DMS 273 (cell line): ENCODE measurements at regions not wholly inside any gene's neighbourhood (a gene's known extent, or its start where the extent isn't known, plus 50 kb on each side); places are given as distances from the start of the nearest gene placed in this dataset.
"Not testable (repeated sequence)": the region's sequence is repeated elsewhere in the genome, so short reads cannot be mapped to it uniquely, and the experiment has no call there.

ENCODE experiments used
- DNase-seq: peaks from one replicate; lab custom pipeline; 2025; ENCODE audit not compliant: unreplicated experiment; lab: John Stamatoyannopoulos, UW

DNA sequence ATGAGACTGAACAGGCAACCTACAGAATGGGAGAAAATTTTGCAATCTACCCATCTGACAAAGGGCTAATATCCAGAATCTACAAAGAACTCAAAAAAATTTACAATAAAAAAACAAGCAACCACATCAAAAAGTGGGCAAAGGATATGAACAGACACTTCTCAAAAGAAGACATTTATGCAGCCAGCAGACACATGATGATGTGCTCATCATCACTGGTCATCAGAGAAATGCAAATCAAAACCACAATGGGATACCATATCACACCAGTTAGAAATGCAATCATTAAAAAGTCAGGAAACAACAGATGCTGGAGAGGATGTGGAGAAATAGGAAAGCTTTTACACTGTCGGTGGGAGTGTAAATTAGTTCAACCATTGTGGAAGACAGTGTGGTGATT, 51.7 kb upstream of the PAXBP1 start:
- DNase-seq = not testable (repeated sequence)

- no peak for DNase-seq
These were observed 53.4 kb upstream of the PAXBP1 start for GRCh38 chr21:32824950-32825349.

DNA sequence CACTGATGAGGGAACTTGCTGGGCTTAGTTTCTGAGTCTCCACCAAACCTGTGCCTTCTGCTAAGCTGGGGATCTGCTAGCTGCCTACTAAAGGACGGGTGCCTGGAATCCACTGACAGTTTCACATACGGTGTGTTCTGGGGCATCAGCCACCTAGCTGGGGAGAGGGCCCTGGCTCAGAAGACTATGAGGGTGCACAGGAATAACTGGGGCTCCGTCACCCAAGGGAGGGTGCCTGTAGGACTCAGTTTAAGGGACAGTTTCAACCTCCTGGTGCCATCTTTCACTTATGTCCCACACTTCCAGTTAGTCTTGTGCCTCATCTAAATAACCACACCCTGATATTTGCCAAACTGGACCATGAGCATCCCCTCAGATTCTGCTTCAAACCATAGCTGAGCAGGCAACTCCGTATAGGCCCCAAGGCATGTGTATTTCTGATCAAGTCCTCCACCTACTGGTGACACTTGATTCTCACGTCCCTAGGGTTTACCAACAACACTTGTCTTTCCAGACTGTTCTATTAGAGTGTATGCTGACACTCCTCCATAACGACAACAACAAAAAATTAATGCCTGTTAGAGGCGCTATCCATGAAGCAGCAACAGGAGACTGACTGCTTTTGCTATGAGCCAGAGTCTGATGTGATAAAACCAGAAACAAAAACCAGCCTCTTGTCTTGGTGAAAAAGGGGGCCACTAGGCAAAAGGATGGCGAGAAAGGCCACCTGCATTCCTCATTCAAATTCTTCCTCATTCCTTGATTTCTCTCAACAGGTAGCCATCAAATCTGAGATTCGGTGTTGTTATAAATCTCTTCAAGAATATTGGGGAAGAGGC, 55.0 kb upstream of the PAXBP1 start:
- DNase-seq = peak; percentile 65

DNA sequence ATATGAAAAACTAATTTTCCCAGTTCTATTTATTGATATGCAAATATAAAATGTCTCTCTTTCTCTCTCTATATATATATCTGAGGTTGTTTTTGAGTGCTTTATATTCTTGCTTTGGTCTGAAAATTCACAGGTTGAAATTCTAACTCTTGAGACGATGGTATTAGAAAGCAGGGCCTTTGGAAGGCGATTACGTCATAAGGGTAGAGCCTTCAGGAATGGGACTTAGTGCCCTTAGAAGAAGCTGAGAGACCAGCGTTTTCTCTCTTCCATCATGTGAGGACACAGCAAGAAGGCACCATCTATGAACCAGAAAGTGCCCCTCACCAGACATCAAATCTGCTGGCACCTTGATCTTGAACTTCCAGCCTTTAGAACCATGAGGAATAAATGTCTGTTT, 57.4 kb upstream of the PAXBP1 start:
- DNase-seq = no peak

DNA sequence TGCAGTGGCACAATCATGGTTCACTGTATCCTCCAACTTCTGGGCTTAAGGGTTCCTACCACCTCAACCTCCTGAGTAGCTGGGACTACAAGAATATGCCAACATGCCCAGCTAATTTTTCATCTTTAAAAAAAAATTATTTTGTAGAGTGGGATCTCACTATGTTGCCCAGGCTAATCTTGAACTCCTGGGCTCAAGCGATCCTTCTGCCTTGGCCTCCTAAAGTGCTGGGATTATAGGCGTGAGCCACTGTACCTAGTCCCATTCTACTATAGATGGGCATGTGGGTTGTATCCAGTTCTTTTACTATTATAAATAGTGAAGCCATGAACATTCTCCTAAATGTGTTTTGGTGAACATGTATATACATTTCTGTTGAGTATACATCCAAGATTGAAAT, 57.9 kb upstream of the PAXBP1 start:
- no peak for DNase-seq

- not testable (repeated sequence) for DNase-seq
These were observed 60.2 kb upstream of the PAXBP1 start for GRCh38 chr21:32831779-32832178.

GRCh38 chr21:32834211-32834915, 62.8 kb upstream of the PAXBP1 start:
- DNase-seq = no peak

- DNase-seq = no peak
These were observed 63.3 kb upstream of the PAXBP1 start for GRCh38 chr21:32834916-32835235.

DNA sequence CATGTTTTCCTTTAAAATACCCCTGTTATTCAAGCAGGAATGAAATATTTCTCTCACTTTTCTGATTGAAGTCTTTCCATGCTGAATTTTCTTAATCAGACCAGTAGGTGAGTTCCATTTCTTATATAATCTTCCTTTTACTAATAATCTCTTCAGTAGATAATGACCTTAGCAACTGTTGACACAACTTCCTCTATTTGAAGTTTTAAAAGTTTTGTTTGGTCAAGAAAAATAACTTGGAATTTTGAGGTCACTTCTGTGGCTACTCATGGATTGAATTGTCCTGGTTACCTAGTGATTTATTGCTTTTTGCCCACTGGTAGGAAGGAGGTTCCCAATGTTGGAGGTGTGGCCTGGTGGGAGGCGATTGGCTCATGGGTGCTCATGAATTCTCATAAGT, 70.6 kb upstream of the PAXBP1 start:
- DNase-seq = no peak

- no peak for DNase-seq
These were observed 72.0 kb upstream of the PAXBP1 start for GRCh38 chr21:32843561-32843960.

DNA sequence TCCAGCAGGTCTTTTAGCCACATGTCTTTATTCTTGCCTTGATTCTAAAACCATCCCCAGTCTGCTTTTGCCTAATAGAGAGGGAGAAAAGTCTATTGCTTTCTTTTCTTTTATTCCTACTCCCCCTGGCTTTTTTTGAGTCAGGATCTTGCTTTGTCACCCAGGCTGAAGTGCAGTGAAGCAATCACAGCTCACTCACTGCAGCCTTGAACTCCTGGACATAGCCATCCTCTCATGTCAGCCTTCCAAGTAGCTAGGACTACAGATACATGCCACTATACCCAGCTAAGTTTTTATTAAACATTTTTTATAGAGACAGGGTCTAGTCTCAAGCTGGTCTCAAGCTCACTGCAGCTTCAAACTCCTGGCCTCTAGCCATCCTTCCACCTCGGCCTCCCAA, 72.5 kb upstream of the PAXBP1 start:
- no peak for DNase-seq

GRCh38 chr21:32844653-32845436, 73.3 kb upstream of the PAXBP1 start:
- DNase-seq = peak; percentile 77

DNA sequence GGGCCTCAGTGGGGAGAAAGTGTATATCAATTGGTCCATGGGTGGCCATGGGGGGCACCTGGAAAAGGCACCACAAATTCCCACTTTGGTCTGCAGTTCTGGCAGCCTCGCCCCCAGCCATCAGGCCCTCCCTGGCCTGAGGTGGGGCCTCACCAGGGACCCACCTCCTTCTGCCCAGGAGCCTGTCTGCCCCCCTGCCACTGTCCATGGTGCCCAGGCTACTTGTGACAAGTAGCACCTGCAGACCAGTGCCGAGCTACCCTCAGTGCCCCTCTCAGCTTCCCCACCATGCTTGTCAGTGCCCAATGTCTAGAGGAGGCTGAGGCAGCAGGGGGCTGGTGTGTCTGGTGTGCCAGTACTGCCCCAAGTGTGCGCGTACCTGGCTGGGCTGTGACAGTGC, 87.1 kb upstream of the PAXBP1 start:
- no peak for DNase-seq

DNA sequence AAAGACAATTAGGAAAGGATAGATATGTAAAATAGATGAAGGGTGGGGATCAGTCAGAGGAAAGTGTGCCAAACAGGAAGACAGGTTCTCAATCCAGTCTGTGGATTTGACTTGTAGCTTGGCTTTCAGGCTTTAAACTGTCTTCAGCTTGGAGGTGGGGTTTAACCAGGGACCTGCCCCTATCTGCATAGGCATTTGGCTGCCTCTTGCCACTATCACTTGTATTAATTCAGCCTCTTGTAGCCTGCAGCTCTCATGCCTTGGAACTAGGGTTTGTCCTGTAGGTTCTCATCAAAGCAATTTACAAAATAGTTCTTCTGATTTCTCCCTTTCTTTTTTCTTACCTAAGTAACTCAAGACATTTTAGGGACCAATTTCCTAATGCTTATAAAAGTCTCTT, 88.8 kb upstream of the PAXBP1 start:
- DNase-seq = no peak

DNA sequence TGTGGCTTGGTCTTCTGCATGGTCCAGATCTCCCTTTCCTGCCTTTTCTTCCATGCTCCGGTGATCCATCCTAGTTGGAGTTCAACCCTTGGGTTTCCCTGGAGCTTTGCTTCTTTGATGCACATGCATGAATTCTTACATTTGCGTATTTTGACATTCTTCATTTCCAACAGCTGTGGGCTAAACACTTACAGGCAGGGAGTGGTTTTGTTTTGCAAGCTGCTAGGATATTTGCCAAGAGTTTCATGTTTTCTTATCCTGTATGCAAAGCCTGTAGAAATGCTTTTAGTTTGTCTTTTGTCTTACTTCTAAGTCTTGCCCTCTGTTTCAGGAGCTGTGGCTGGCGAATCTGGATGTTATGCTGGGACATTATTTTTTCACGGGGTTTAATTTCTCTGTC, 90.3 kb upstream of the PAXBP1 start:
- DNase-seq = no peak

DNA sequence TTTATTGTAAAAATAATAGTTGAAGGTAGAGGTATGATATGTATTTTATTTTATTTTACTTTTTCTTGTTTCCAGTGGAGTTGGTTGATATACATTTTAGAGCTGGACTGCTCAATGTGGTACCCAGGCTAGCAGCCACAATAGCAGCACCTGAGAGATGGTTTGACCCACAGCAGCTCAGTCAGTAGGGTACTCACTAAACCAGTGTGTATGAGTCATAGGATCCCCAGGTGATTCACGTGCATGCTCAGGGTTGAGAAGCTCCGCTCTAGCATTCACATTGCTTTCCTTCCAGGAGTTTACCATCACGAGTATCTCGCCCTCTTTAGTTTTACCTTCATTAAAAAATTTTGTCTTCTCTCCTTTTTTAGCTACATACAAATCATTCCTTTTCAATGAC, 96.0 kb upstream of the PAXBP1 start:
- no peak for DNase-seq

DNA sequence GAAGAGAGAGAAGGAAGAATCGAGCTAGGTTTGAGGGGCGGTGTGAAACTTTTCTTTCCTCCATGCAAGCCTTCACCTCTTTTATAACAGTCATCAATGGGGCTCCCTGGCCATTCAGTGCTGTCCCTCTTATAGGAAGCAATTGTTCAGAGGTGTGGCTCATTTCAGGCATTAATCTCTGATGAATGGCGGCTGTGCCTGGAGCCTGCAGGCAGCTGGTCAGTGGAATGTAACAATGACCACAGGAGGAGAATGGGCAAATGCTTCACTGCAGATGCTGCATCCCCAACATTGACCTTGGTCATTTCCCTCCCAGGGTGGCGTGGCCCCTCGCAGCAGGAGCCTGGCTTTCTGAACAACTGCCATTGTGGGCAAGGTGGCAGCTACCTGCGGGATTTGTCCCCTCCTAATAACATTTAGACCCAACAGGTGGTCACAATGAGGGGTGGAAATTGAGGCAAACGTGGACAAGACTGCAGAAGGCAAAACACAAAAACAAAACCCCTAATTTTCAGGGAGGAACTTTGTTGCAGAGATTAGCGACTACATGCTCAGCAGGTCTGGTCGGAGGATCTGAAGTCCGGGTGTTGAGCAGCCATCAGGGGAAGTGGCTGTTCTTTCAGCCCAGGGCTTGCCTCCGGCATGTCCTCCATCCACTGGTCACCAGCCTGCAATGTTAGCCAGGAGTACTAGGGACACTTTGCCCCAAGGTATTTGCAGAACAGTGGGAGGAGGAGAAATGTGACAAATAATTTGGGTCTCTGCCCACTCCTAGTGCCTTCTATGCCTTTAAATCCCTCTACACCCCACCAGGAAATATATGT, 97.3 kb upstream of the PAXBP1 start:
- DNase-seq = no peak

- DNase-seq = no peak
These were observed 97.9 kb upstream of the PAXBP1 start for GRCh38 chr21:32869459-32869858.

- no peak for DNase-seq
These were observed 104.9 kb upstream of the PAXBP1 start for GRCh38 chr21:32876426-32876825.

DNA sequence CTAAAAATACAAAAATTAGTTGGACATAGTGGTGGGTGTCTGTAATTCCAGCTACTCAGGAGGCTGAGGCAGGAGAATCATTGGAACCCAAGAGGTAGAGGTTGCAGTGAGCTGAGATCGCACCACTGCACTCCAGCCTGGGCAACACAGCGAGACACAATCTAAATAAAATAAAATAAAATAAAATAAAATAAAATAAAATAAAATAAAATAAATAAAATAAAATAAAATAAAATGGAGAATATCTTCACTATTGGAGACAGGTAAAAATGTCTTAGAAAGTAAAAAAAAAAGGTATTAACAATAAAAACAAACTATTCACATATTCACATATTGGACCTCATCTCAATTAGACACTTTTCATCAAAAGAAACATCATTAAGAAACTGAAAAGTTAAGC, 106.3 kb upstream of the PAXBP1 start:
- not testable (repeated sequence) for DNase-seq

GRCh38 chr21:32878661-32879060, 107.1 kb upstream of the PAXBP1 start:
- DNase-seq = no peak
